GM19468 (cell line): ENCODE measurements at regions not wholly inside any gene's neighbourhood (a gene's known extent, or its start where the extent isn't known, plus 50 kb on each side); places are given as distances from the start of the nearest gene placed in this dataset.
"Not testable (repeated sequence)": the region's sequence is repeated elsewhere in the genome, so short reads cannot be mapped to it uniquely, and the experiment has no call there.

Experiments used
- ATAC-seq: cut with Tn5 transposase; IDR thresholded peaks from one replicate; pipeline ENCODE4 v1.9.1; 2021; ENCODE audit warnings: mild to moderate bottlenecking, moderate library complexity, moderate number of reproducible peaks; ENCODE audit not compliant: unreplicated experiment; ENCODE audit errors: extremely low read depth

DNA sequence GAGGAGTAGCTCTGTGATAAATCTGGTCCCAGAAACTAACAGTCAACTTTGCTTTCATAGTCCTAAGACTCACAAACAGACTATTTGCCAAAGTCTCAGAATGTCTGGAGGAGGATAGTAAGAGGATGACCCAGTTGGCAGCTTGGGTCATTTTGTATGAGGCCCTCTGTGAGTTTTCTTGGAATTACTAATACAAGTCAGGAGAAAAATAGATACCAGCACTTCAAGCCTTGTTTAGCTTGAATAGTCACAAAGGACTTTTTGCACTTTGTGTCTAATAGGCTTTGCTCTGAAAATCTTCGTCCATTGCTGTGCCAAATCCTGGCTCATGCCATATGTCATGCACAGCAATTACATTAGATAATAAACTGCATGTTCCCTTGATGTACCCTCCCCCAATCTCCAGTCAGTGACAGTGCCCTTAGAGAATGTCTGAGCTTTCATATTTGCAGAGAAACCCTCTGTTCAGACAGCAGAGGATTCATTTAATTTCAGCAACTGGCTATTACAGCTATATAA, 612.8 kb downstream of the CSNK1G3 start:
- no peak for ATAC-seq

DNA sequence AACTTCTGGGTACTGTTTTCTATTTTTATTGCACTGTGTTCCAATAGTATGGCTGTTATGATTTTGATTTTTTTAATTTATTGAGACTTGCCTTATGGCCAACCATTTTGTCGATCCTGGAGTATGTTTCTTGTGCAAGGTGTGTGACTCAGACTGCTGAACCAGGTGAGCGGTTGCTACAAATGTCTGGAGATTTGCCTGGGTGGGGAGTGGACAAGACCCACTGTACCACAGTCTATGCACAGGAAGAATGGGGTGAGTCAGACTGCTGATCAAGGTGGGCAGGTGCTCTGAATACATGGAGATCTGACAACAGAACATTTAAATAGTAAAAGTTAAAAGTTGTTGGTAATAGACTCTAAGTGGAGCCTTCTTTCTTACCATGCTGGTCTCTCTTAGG, 609.2 kb downstream of the CSNK1G3 start:
- ATAC-seq, result no peak

DNA sequence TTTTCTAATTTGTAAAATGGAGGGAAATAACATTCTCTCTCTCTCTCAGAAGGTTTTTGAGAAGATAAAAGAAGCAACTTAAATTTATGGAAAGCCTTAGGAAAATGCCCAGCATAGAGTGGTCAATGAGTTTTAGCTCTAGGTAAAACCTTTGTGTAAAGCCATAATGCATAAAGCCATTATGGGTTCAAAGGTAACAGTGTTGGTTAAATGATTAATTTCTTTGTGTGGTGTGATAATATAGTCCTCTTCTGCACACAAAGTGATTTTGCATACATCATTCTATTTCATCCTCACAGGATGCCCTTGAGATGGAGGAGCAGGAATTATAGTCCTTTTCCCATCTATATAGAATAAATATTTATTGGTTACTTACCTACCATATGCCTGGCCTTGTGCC, 602.9 kb downstream of the CSNK1G3 start:
- no peak for ATAC-seq

DNA sequence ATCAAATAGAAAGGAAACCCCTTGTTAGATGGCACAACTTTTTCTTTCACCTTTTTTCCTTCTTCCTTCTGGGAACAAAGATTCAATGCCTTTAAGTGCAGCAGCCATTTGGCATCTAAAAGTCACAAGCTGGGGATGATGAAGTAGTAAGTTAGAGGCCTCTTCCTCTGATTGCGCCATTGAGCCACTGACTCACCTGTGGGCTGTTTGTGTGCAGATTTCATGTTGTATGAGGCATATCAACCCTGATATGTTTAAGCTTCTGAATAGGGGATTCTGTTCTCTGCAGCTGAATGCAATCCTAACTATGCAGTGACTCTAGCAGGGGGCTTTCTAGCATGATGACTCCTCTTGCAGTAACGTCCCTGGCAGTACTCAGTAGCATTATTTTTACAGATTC, 599.9 kb downstream of the CSNK1G3 start:
- ATAC-seq, result no peak

DNA sequence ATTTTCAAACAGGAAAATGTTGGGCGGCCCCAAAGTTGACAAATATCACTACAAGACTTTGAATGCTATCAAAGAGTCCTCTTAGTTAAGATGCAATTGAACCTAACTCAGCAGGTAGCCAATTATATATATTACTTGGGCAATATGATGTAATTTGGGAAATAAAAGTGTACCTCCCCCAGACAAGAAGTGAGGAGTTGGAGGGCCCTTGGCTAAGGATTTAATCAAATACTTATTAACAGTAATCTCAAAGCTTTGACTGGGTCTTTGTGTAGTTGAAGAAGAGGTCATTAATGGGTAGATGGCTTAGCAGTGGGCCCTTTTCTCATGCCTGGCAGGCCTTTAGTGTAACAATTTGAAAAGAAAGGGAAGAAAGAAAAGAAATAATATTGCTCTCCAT, 599.0 kb downstream of the CSNK1G3 start:
- no peak for ATAC-seq

DNA sequence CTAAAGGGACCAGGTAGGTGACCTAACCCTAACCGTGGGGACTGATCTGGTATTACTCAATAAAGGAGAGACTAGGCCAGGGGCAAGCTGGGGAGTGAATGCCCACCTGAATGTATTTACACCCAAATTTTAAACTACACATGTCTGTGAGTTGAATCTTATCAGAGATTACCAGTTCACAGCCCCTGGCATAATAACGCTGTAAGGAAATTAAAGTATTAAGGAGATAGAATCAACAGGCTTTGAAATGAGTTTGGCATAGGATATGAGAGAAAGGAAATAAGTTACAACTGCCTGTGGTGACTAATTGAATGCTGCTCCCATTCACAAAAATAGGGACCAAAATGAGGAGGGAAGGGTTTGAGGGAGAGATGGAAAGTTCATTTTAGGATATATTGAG, 593.3 kb downstream of the CSNK1G3 start:
- ATAC-seq, result no peak

DNA sequence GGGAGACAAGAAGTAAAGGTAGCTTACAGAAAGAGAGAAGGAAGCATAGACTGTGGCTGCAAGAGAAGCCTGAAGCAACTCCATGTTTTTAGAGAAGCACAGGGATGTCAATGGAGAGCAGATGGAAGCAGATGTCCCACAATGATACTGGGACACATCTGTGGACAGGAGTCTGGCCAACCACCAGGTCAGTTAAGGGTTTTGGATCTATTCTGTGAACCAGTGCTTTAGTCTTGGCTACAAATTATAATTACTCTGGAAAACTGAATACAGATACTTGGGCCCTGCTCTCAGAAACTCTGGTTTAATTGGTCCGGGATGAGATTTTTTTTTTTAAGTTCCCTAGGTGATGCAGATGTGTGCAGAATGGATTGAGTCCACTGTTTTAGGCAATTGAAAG, 592.8 kb downstream of the CSNK1G3 start:
- no peak for ATAC-seq

DNA sequence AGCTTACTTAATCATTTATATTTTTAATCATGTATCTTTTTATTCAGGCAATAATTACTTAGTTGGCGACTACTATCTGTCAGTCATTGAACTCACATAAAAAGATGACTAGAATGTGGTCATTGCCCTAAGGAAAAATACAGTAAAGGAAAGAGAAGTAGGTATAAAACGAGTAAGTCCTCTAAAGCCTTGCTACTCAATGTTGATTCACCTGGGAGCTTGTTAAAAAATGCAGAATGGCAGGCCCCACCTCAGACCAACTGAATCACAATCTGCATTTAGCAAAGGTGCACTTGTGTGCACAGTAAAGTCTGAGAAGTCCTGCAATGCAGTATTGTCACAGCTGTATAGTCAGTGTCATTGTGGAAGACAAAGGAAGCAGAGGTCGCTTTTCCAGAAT, 592.4 kb downstream of the CSNK1G3 start:
- ATAC-seq, result no peak

DNA sequence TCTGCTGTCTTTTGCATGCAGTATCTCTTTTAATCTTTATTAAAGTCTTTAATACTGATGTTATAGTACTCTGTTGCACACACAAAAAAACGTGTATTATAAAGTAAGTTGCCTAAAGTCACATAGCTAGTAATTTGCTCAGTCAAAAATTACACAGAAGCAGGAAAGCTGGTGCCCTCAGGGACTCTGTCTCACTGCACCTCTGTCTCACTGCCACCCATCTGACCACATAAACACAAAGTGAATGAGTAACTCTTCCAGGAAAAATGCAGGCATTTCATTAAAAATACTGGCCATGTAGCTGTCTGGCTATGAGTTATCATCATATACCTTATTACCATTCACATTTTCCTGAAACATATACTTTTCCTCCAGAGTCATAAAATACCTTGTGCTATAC, 591.7 kb downstream of the CSNK1G3 start:
- no peak for ATAC-seq

DNA sequence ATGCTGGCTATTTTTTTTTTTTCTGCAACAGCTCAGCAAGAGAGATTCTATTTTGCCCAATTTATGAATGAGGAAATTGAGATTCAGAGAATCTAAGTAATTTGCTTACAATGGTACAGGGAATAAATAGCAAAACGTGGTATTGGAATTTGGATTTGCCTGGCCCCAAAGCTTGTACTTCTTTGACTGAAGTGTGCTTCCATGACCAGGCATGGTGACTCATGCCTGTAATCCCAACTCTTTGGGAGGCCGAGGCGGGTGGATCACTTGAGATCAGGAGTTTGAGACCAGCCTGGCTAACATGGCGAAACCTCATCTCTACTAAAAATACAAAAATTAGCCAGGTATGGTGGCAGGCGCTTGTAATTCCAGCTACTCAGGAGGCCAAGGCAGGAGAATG, 591.1 kb downstream of the CSNK1G3 start:
- ATAC-seq, result not testable (repeated sequence)

DNA sequence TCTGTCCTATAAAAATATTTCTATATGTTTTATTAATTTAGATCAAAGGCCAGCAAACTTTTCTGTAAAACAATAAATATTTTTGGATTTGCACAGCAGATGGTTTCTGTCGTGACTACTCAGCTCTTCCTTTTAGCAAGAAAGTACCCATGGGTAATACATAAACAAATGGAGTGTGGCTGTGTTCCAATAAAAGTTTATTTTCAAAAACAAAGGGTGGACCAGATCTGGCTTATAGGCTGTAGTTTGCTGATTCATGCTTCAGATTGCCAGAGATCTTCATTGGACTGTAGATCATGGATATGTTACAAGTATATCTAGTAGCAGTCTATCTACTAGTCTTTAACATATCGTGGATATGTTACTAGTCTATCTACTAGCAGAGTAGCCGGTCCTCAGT, 590.5 kb downstream of the CSNK1G3 start:
- ATAC-seq, result no peak

DNA sequence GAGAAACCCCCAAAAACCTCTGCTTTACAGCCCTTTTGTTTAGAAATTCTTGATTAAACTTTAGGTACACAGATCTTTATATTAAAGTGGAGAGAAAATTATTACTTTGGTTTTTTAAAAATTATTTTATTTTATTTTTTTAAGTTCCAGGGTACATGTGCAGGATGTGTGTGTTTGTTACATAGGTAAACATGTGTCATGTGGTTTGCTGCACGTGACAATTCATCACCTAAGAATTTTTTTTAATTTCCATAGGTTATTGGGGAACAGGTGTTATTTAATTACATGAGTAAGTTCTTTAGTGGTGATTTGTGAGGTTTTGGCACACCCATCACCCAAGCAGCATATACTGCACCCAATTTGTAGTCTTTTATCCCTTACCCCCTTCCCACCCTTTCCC, 581.7 kb downstream of the CSNK1G3 start:
- no peak for ATAC-seq

DNA sequence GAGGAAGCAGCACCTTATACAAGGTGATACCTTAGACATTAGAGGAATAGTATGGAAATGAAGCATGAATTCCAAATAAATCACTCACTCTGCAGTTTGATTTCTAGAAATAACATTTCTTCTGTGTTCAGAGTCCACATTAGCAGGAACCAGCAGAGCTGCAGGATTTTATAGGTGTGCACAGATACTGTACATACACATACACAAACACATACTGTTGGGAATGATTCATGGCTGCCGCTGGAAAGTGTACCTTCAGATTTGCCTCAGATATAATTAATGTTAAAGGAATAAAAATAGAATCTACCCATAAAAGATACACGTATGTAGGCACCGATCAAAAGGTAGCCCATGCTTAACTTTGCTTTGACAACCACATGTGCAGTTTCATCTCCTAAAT, 578.1 kb downstream of the CSNK1G3 start:
- no peak for ATAC-seq

DNA sequence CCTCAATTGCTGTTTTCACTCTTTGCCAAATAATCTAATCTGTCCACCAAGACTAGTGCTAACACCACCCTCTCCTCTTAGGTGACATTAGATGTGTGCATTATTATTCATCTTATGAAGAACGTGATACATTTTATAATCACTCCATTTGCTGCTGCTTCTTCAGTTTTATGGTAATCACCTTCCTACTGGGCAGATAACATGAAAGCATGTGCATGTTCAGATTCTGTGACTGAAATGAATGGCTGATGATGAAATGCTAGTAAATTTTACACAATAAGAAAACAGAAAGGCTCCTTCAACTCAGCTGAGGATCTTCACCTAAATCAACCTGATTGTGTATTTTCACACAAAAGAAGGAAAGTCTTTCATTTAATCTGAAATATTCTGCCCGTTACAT, 577.6 kb downstream of the CSNK1G3 start:
- no peak for ATAC-seq

DNA sequence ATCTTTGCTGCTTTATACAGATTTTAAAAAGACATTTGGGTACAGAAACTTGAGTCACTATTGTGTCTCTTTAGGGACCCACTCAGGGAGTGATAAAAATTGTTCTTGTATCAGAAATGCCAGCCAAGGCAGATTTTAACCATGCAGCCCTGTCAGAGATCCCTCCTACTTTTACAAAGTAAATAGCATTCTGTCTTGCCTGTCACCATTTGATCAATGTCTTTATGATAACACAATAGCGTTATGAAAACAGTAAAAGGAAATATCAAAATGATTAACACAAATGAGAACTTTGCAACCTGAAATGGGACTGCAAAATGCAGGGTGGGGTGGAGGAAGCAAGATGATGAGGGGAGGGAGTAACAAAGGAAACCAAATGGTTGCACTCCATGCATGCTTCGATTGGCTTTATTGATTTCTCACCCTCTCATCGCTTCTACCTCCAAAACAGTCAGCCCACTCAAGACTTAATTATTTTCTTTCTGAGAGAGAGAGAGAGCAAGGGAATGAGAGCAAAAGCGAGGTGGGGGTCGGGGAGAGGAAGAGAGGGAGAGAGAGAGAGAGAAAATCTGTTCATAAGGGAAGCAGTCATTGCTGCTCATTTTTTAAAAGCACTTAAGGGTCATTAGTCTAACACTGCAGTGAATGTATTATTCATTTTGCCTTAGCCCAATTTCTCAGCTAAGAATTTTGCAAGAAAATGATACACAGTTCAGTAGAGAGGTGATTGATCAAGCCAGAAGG, 576.5 kb downstream of the CSNK1G3 start:
- no peak for ATAC-seq

DNA sequence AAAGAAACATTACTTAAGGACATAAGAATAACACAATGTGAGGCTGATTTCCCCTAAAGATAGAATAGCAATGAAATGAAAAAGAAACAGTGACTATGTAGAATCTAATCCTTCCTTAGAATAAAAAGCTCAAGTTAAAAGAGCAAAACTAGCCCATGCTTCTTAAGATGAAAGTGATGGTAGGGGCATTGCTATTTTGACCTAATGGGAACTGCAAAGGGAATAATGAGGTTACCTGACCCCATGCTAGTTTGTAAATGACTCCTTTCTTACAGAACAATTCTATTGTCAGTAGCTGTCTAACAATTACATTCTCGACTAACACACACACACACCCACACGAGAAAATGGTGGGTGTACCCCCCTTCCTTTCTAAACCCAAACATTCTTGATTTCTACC, 575.8 kb downstream of the CSNK1G3 start:
- ATAC-seq, result no peak

DNA sequence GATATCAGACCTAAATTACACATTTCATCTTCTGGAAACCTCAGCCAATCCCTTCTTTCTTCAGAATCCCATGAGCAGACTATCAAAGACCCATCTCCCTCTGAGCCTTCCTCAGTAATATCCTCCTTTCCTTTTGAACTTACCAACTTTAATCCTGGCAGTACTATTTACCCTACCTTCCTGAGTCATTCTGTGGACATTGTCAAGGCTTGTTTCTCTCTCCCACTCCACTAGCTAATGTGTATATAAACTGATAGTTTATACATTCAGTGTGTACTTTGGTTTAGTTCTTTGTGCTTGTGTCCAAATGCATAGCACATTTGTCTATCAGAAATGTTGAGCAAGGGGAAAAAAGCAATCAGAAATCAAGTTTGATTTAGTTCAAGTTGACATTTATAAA, 568.3 kb downstream of the CSNK1G3 start:
- ATAC-seq, result no peak

DNA sequence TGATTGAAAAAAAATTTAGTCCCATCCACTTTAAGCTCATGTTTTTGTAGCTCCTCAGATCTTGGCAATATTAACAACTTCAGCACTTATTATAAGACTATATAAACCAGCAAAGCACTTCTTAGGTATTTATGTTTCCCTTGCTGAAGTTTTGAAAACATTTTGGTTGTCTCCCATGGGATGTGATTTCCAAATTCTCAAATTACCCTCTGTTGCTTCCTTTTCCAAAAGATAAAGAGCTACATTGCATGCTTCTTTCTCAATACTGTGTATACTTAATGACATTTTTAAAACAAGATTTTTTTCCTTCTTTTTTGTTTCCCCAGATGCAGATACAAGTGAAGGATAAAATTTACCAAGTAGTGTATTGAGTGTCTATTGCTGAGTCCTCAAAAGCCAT, 567.1 kb downstream of the CSNK1G3 start:
- no peak for ATAC-seq

DNA sequence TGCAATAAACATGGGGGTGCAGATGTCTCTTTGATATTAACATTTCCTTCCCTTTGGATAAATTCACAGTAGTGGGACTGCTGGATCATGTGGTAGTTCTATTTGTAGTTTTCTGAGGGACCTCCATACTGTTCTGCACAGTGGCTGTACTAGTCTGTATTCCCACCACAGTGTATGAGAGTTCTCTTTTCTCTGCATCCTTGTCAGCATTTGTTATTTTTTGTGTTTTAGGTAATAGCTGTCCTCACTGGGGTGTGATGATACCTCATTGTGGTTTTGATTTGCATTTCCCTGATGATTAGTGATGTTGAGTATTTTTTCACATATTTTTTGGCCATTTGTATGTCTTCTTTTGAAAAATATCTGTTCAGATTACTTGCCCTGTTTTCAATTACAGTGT, 562.5 kb downstream of the CSNK1G3 start:
- ATAC-seq, result no peak

DNA sequence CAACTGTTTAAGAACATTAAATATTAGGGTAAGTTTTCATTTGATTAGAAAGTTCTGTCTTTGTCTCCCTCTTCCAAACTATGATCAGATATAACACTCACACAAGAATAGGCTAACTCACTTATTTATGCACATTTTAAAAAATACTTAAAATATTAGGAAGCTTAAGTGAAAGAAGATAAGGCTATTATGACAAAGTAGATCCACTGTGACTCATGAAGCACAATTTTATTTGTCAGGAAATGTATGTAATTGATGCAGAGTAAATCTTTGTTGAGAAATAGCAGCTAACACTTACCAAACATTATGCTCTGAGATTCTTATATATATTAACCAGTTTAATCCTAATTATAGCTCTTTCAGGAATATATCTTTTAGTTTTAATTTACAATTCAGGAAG, 560.6 kb downstream of the CSNK1G3 start:
- ATAC-seq, result no peak

DNA sequence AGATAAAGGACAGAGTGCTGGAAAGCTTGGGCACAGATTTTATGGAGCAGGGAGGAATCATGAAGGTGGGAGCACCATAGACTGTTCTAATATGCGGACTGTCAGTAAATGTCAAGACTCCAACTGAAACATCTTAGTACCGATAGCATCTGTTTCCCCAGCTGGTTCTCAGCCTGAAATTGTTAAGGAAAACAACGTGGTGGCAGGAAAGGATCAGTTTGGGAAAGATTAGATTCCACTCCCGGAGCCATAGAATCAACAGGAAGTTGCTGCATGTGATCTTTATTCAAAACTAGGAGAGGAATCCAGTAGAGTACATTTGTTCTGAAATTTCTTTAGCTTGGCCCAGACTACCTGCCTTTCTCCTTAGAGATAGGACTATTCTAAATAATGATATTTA, 559.1 kb downstream of the CSNK1G3 start:
- ATAC-seq, result no peak

DNA sequence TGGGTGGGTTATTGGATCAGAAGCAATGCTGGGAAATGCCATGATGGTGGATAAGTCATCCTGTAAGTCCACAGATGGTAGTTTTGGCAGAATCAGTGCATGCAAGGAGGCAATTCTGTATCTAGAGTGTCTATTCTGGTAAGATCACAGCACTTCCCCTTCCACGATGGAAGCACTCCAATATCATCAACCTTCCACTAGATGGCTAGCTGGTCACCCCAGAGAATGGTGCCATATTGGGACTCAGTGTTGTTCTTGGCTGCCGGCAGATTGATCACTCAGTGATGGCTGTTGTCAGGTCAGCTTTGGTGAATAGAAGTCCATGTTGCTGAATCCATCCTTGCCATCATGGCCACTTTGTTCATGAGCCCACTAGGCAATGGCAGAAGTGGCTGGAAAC, 553.5 kb downstream of the CSNK1G3 start:
- ATAC-seq, result no peak
